Mesodermal cell (in vitro differentiated cells): ENCODE measurements at regions not wholly inside any gene's neighbourhood (a gene's known extent, or its start where the extent isn't known, plus 50 kb on each side); places are given as distances from the start of the nearest gene placed in this dataset.

Experiments
- H3K27ac ChIP-seq: 2 replicates; pipeline ENCODE4 v1.7.0; 2013; ENCODE audit warnings: mild to moderate bottlenecking, low read depth, low read length, moderate library complexity; ENCODE audit not compliant: severe bottlenecking
- H3K36me3 ChIP-seq: 2 replicates; pipeline ENCODE4 v1.7.1; 2013; ENCODE audit warnings: mild to moderate bottlenecking, low read length, moderate library complexity; ENCODE audit not compliant: control insufficient read depth, insufficient read depth
- H3K4me1 ChIP-seq: one replicate; pipeline ENCODE4 v1.7.1; 2013; ENCODE audit warnings: mild to moderate bottlenecking, low read length; ENCODE audit not compliant: insufficient read depth, control insufficient read depth, poor library complexity, severe bottlenecking
- H3K4me3 ChIP-seq: 2 replicates; pipeline ENCODE4 v1.7.0; 2013; ENCODE audit warnings: low read length, control low read depth, mild to moderate bottlenecking; ENCODE audit not compliant: insufficient read depth, poor library complexity, severe bottlenecking; ENCODE audit errors: extremely low read depth
- H3K9me3 ChIP-seq: 2 replicates; pipeline ENCODE4 v1.7.1; 2013; ENCODE audit warnings: mild to moderate bottlenecking, low read length, moderate library complexity; ENCODE audit not compliant: control insufficient read depth
- WGBS, 2 experiments: methylation state at CpG; one replicate each; pipeline ENCODE4 v1.1.5; 2013; ENCODE audit warnings: missing lambda C conversion rate in 2 of 2; ENCODE audit not compliant: insufficient coverage in 2 of 2; 5-methylcytosine and 5-hydroxymethylcytosine counted together

- Histone ChIP-seq H3K4me1 (no peaks in the 10 kb centered on the region), H3K9me3 (no peaks in the 10 kb centered on the region), H3K4me3 (no peak overlapping the region), H3K27ac (no peak overlapping the region), H3K36me3 (no peaks in the 10 kb centered on the region)
Observed at GRCh38 chr2:195606179-195606578, 50.8 kb upstream of the SLC39A10 start.

GRCh38 chr2:195604706-195605105, 52.3 kb upstream of the SLC39A10 start:
- Histone ChIP-seq H3K4me1 (no peaks in the 10 kb centered on the region), H3K9me3 (no peaks in the 10 kb centered on the region), H3K27ac (no peak overlapping the region), H3K4me3 (no peak overlapping the region), H3K36me3 (no peaks in the 10 kb centered on the region)
- WGBS, 2 experiments: 83% methylated on average over 1 of the region's 5 CpGs

- Histone ChIP-seq H3K4me1 (no peaks in the 10 kb centered on the region), H3K4me3 (no peak overlapping the region), H3K36me3 (no peaks in the 10 kb centered on the region), H3K27ac (no peak overlapping the region), H3K9me3 (no peaks in the 10 kb centered on the region)
- 92 to 100% methylated on average over 4 of the region's 4 CpGs for WGBS, 2 experiments
Observed at GRCh38 chr2:195603998-195604397, 53.0 kb upstream of the SLC39A10 start.

- 86 to 89% methylated on average over 3 of the region's 4 CpGs for WGBS, 2 experiments
- Histone ChIP-seq H3K36me3 (no peaks in the 10 kb centered on the region), H3K4me3 (no peak overlapping the region), H3K27ac (no peak overlapping the region), H3K9me3 (no peaks in the 10 kb centered on the region), H3K4me1 (no peaks in the 10 kb centered on the region)
Observed at GRCh38 chr2:195603408-195603807, 53.6 kb upstream of the SLC39A10 start.

- no peaks in the 10 kb centered on the region for H3K36me3 ChIP-seq
- WGBS, 2 experiments: 90 to 94% methylated on average over 4 to 5 of the region's 7 CpGs
- H3K27ac ChIP-seq: no peak overlapping the region
- no peak overlapping the region for H3K4me3 ChIP-seq
- no peaks in the 10 kb centered on the region for H3K9me3 ChIP-seq
- H3K4me1 ChIP-seq: no peaks in the 10 kb centered on the region
Observed at GRCh38 chr2:195602687-195603086, 54.3 kb upstream of the SLC39A10 start.

- WGBS, 2 experiments: 93 to 100% methylated on average over 2 of the region's 6 CpGs
- Histone ChIP-seq H3K27ac (no peak overlapping the region), H3K9me3 (no peaks in the 10 kb centered on the region), H3K36me3 (no peaks in the 10 kb centered on the region), H3K4me1 (peaks cover 5% of the 10 kb centered on the region), H3K4me3 (no peak overlapping the region)
Observed at GRCh38 chr2:195601361-195601760, 55.7 kb upstream of the SLC39A10 start.

GRCh38 chr2:195600778-195601177, 56.2 kb upstream of the SLC39A10 start:
- H3K4me1 ChIP-seq: peaks cover 5% of the 10 kb centered on the region
- H3K36me3 ChIP-seq: no peaks in the 10 kb centered on the region
- no peak overlapping the region for H3K27ac ChIP-seq
- no peak overlapping the region for H3K4me3 ChIP-seq
- no peaks in the 10 kb centered on the region for H3K9me3 ChIP-seq

- Histone ChIP-seq H3K27ac (no peak overlapping the region), H3K4me1 (peaks cover 9% of the 10 kb centered on the region), H3K36me3 (no peaks in the 10 kb centered on the region), H3K9me3 (no peaks in the 10 kb centered on the region), H3K4me3 (no peak overlapping the region)
- no CpG with 5 or more reads among the region's 3 CpGs for WGBS, 2 experiments
Observed at GRCh38 chr2:195596840-195597239, 60.2 kb upstream of the SLC39A10 start.

GRCh38 chr2:195595825-195596224, 61.2 kb upstream of the SLC39A10 start:
- Histone ChIP-seq H3K4me3 (no peak overlapping the region), H3K9me3 (no peaks in the 10 kb centered on the region), H3K27ac (no peak overlapping the region), H3K36me3 (no peaks in the 10 kb centered on the region), H3K4me1 (peaks cover 9% of the 10 kb centered on the region)
- WGBS, 2 experiments: 96% methylated on average over 6 of the region's 6 CpGs

GRCh38 chr2:195594919-195595694, 61.9 kb upstream of the SLC39A10 start:
- Histone ChIP-seq H3K27ac (no peak overlapping the region), H3K4me3 (no peak overlapping the region), H3K36me3 (no peaks in the 10 kb centered on the region), H3K9me3 (no peaks in the 10 kb centered on the region), H3K4me1 (peaks cover 9% of the 10 kb centered on the region)
- 100% methylated on average over 1 of the region's 4 CpGs for WGBS, 2 experiments

GRCh38 chr2:195594248-195594647, 62.8 kb upstream of the SLC39A10 start:
- Histone ChIP-seq H3K27ac (no peak overlapping the region), H3K4me1 (peaks cover 9% of the 10 kb centered on the region), H3K4me3 (no peak overlapping the region), H3K36me3 (no peaks in the 10 kb centered on the region), H3K9me3 (no peaks in the 10 kb centered on the region)
- WGBS, 2 experiments: 80 to 100% methylated on average over 1 of the region's 3 CpGs
